ENCODE measurements at regions not wholly inside any gene's neighbourhood (a gene's known extent, or its start where the extent isn't known, plus 50 kb on each side); places are given as distances from the start of the nearest gene placed in this dataset.

- H3K27ac Mint-ChIP-seq: no peak overlapping the region
- no peak for DNase-seq (ENCODE audit: low spot score)
- H3K9me3 Mint-ChIP-seq: no peaks in the 10 kb centered on the region
- ChIA-PET POLR2A (no interaction called here), CTCF (no interaction called here)
- no peak overlapping the region for H3K4me3 Mint-ChIP-seq
- no peaks in the 10 kb centered on the region for H3K27me3 Mint-ChIP-seq (ENCODE audit: low read depth)
- H3K36me3 Mint-ChIP-seq: no peaks in the 10 kb centered on the region
- no peak for TF ChIP-seq TEAD1 (CRISPR knock-in tag; IDR thresholded peaks at IDR 0.05)
- TF ChIP-seq ESRRA (CRISPR knock-in tag; IDR thresholded peaks at IDR 0.05; ENCODE audit: borderline replicate concordance): no peak
- TF ChIP-seq GABPB1 (CRISPR knock-in tag; IDR thresholded peaks at IDR 0.05): no peak
- TF ChIP-seq FOXP4 (CRISPR knock-in tag; IDR thresholded peaks at IDR 0.05): no peak
- no peak for TF ChIP-seq ATF3 (CRISPR knock-in tag; conservative IDR thresholded peaks at IDR 0.05)
- no peak for TF ChIP-seq ETV6 (CRISPR knock-in tag; IDR thresholded peaks at IDR 0.05)
- TF ChIP-seq NFATC4 (CRISPR knock-in tag; IDR thresholded peaks at IDR 0.05): no peak
- no peak for TF ChIP-seq MLX (CRISPR knock-in tag; IDR thresholded peaks at IDR 0.05)
- no peak for TF ChIP-seq ZNF423 (CRISPR knock-in tag; IDR thresholded peaks at IDR 0.05)
- no peak for TF ChIP-seq NFE2L1 (CRISPR knock-in tag; IDR thresholded peaks at IDR 0.05)
- TF ChIP-seq OVOL2 (CRISPR knock-in tag; IDR thresholded peaks at IDR 0.05; ENCODE audit: borderline replicate concordance): no peak
- TF ChIP-seq NR3C1 (CRISPR knock-in tag; conservative IDR thresholded peaks at IDR 0.05; ENCODE audit: low read depth): no peak
- TF ChIP-seq E2F4 (CRISPR knock-in tag; IDR thresholded peaks at IDR 0.05; ENCODE audit: borderline replicate concordance, low read depth): no peak
- TF ChIP-seq RORB (CRISPR knock-in tag; IDR thresholded peaks at IDR 0.05): no peak
- no peak for TF ChIP-seq SOX15 (CRISPR knock-in tag; IDR thresholded peaks at IDR 0.05)
- TF ChIP-seq ZNF671 (CRISPR knock-in tag; IDR thresholded peaks at IDR 0.05): no peak
- no peak for TF ChIP-seq PREB (CRISPR knock-in tag; IDR thresholded peaks at IDR 0.05; ENCODE audit: borderline replicate concordance)
- TF ChIP-seq ZNF317 (CRISPR knock-in tag; IDR thresholded peaks at IDR 0.05; ENCODE audit: borderline replicate concordance, low read depth): no peak
- TF ChIP-seq IRF1 (CRISPR knock-in tag; IDR thresholded peaks at IDR 0.05): no peak
- ATAC-seq: no peak
- H3K4me1 Mint-ChIP-seq: no peaks in the 10 kb centered on the region; the same call in 1 of the 2 replicates
Observed at GRCh38 chr1:113298941-113299340, 91.4 kb upstream of the MAGI3 start.

GRCh38 chr1:113302636-113303035 is 87.7 kb upstream of the MAGI3 start:
- no peak for TF ChIP-seq TCF7 (CRISPR knock-in tag; IDR thresholded peaks at IDR 0.05; ENCODE audit: low read depth)
- ATAC-seq (no peak), DNase-seq (ENCODE audit: low spot score) (no peak)
- Mint-ChIP-seq H3K4me1 (no peaks in the 10 kb centered on the region; the same call in 1 of the 2 replicates), H3K4me3 (no peak overlapping the region), H3K9me3 (peaks cover 5% of the 10 kb centered on the region), H3K36me3 (no peaks in the 10 kb centered on the region), H3K27me3 (ENCODE audit: low read depth) (no peaks in the 10 kb centered on the region), H3K27ac (no peak overlapping the region)
- CTCF ChIA-PET: no interaction called here
- POLR2A ChIA-PET: no interaction called here

All from WTC11 (cell line).